Fibroblast of lung (primary cell): ENCODE measurements at regions not wholly inside any gene's neighbourhood (a gene's known extent, or its start where the extent isn't known, plus 50 kb on each side); places are given as distances from the start of the nearest gene placed in this dataset.

Source experiments
- DNase-seq, 2 donors: peaks; one replicate each; pipeline versions ENCODE4 v3.0.0 to v3.0.0-alpha.2; 2010; ENCODE audit warnings: low read depth in 2 of 2
- H2AFZ ChIP-seq: 2 replicates; pipeline ENCODE4 v1.5.1; 2012; ENCODE audit warnings: low read length, control low read depth, inconsistent platforms
- H3K27ac ChIP-seq: 2 replicates; pipeline ENCODE4 v1.5.1; 2011; ENCODE audit warnings: low read length, control low read depth; ENCODE audit not compliant: insufficient read depth
- H3K27me3 ChIP-seq: 2 replicates; pipeline ENCODE4 v1.5.1; 2011; ENCODE audit warnings: mild to moderate bottlenecking, low read length; ENCODE audit not compliant: control insufficient read depth, insufficient read depth
- H3K36me3 ChIP-seq: 2 replicates; pipeline ENCODE4 v1.5.1; 2011; ENCODE audit warnings: low read length; ENCODE audit not compliant: control insufficient read depth, insufficient read depth
- H3K4me1 ChIP-seq: 2 replicates; pipeline ENCODE4 v1.5.1; 2011; ENCODE audit warnings: low read length; ENCODE audit not compliant: control insufficient read depth, insufficient read depth; ENCODE audit errors: extremely low read depth
- H3K4me2 ChIP-seq: 2 replicates; pipeline ENCODE4 v1.5.1; 2011; ENCODE audit warnings: low read length, control low read depth; ENCODE audit not compliant: insufficient read depth; ENCODE audit errors: extremely low read depth
- H3K4me3 ChIP-seq, 4 experiments: fragments of 200-600 bp in 1 of 4; sonication (generic) in 1 of 4; replicated peaks in 1 of 4; 2 replicates each; pipeline ENCODE4 v1.5.1; 2011 to 2016; ENCODE audit warnings: low read length in 4 of 4, low read depth in 3 of 4, mild to moderate bottlenecking in 3 of 4, control low read depth in 2 of 4, inconsistent platforms in 1 of 4, mixed read lengths in 1 of 4; ENCODE audit not compliant: insufficient read depth in 1 of 4; ENCODE audit errors: control extremely low read depth in 1 of 4
- H3K79me2 ChIP-seq: 2 replicates; pipeline ENCODE4 v1.5.1; 2012; ENCODE audit warnings: mild to moderate bottlenecking, low read length, inconsistent platforms; ENCODE audit not compliant: control insufficient read depth, insufficient read depth
- H3K9ac ChIP-seq: 2 replicates; pipeline ENCODE4 v1.5.1; 2011; ENCODE audit warnings: mild to moderate bottlenecking, low read length, control low read depth; ENCODE audit not compliant: insufficient read depth
- H3K9me3 ChIP-seq: 2 replicates; pipeline ENCODE4 v1.5.1; 2012; ENCODE audit warnings: low read depth, low read length; ENCODE audit not compliant: control insufficient read depth, insufficient read depth
- H4K20me1 ChIP-seq: 2 replicates; pipeline ENCODE4 v1.5.1; 2011; ENCODE audit warnings: low read length; ENCODE audit not compliant: control insufficient read depth, insufficient read depth; ENCODE audit errors: extremely low read depth
- EZH2 ChIP-seq: IDR thresholded peaks from 2 replicates; pipeline ENCODE4 v1.5.1; 2012; ENCODE audit warnings: low read length, control low read depth, mild to moderate bottlenecking; ENCODE audit errors: missing control alignments
- TF ChIP-seq, protein P1 (sequence below), 2 donors: IDR thresholded peaks in 1 of 2; conservative IDR thresholded peaks in 1 of 2; 1 replicate in 1 of 2; 2 replicates in 1 of 2; pipeline ENCODE4 v1.5.1; 2011 to 2012; ENCODE audit warnings: low read length in 2 of 2, control low read depth in 1 of 2, inconsistent platforms in 1 of 2, low read depth in 1 of 2, mild to moderate bottlenecking in 1 of 2

DNA sequence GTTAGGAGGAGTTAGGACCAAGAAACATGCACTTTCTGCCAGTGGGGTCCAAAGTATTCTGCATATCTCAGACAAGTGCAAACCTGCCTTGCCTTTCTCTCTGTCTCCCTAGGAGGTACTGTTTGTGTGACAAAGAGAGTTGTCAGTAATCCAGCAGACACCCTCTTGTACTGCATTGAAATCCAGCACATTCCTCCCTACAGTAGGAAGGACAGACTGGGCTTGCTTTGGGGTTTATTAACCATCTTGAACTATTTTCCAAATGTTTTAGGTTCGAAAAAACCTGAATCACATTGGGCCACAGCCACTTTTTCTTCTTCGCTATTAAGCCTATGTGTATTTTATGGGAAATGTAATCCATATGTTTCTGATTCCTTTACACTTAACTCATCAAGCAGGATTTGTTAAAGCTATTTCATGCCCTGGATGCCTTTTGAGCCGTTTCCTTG lies 204.2 kb upstream of the KCNJ16 start:
- peak; percentile 69 to 76 for DNase-seq
- Histone ChIP-seq H3K4me1 (peaks cover 15% of the 10 kb centered on the region), H3K79me2 (no peaks in the 10 kb centered on the region), H2AFZ (no peak overlapping the region), H3K9me3 (no peaks in the 10 kb centered on the region), H3K4me3 (no peak overlapping the region), H4K20me1 (no peaks in the 10 kb centered on the region), H3K27ac (peak overlapping the region; percentile 15), H3K36me3 (no peaks in the 10 kb centered on the region), H3K4me2 (peak overlapping the region; percentile 30), H3K27me3 (no peaks in the 10 kb centered on the region), H3K9ac (no peak overlapping the region)
- TF ChIP-seq, protein P1, sequence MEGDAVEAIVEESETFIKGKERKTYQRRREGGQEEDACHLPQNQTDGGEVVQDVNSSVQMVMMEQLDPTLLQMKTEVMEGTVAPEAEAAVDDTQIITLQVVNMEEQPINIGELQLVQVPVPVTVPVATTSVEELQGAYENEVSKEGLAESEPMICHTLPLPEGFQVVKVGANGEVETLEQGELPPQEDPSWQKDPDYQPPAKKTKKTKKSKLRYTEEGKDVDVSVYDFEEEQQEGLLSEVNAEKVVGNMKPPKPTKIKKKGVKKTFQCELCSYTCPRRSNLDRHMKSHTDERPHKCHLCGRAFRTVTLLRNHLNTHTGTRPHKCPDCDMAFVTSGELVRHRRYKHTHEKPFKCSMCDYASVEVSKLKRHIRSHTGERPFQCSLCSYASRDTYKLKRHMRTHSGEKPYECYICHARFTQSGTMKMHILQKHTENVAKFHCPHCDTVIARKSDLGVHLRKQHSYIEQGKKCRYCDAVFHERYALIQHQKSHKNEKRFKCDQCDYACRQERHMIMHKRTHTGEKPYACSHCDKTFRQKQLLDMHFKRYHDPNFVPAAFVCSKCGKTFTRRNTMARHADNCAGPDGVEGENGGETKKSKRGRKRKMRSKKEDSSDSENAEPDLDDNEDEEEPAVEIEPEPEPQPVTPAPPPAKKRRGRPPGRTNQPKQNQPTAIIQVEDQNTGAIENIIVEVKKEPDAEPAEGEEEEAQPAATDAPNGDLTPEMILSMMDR (conservative IDR thresholded peaks at IDR 0.05 in 1 of 2, IDR thresholded peaks at IDR 0.05 in 1 of 2; ENCODE audit: low read depth in 1 of 2, low read length in 2 of 2): no peak
- no peak for TF ChIP-seq EZH2

DNA sequence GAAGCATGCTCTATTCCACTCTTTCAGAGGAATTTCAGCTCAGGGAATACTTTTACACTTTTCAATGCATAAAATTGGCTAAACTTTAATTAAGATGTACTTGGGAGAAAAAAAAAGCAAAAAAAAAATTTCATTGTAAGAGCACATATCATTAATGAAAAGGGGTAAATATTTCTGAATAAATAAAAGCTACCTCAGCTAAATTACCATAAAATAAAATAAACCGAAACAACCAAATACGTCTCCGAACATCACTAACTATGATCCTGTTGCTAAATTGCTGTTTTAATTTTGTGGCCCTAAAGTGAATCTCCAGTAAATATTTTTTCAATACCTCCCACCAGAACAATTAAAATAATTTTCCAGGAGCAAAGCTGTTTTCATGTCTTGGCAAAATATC lies 203.7 kb upstream of the KCNJ16 start:
- Histone ChIP-seq H4K20me1 (no peaks in the 10 kb centered on the region), H3K4me1 (peaks cover 15% of the 10 kb centered on the region), H3K27me3 (no peaks in the 10 kb centered on the region), H3K4me2 (peak overlapping the region; percentile 30), H3K9ac (no peak overlapping the region), H2AFZ (no peak overlapping the region), H3K9me3 (no peaks in the 10 kb centered on the region), H3K79me2 (no peaks in the 10 kb centered on the region), H3K4me3 (no peak overlapping the region), H3K36me3 (no peaks in the 10 kb centered on the region), H3K27ac (no peak overlapping the region)
- TF ChIP-seq, protein P1 (conservative IDR thresholded peaks at IDR 0.05 in 1 of 2, IDR thresholded peaks at IDR 0.05 in 1 of 2; ENCODE audit: low read depth in 1 of 2, low read length in 2 of 2): no peak
- no peak for TF ChIP-seq EZH2
- DNase-seq: no peak

DNA sequence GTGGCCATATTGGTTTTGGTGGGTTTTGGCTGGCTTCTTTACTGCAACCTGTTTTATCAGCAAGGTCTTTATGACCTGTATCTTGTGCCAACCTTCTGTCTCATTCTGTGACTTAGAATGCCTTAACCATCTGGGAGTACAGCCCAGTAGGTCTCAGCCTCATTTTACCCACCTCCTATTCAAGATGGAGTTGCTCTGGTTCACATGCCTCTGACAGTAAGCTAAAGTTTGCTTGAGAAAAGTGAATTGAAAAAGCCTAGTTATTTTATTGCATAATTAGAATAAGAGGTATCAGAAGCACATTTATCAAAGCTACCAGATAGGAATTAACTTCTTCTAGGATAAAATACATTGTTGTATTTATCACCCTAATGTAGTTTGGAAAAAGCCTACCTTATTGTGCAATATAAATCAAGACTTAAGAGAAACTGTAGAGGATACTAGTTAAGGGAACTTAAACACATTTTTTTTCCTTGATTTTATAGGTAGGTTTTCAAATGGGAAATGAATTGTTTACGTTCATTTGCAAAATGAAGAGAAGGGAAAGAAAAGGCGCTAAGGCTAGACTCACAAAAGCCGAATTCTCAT lies 202.3 kb upstream of the KCNJ16 start:
- H4K20me1 ChIP-seq: no peaks in the 10 kb centered on the region
- H3K9ac ChIP-seq: no peak overlapping the region
- no peak overlapping the region for H3K4me3 ChIP-seq
- no peaks in the 10 kb centered on the region for H3K36me3 ChIP-seq
- no peaks in the 10 kb centered on the region for H3K79me2 ChIP-seq
- no peak for TF ChIP-seq EZH2
- TF ChIP-seq, protein P1 (conservative IDR thresholded peaks at IDR 0.05 in 1 of 2, IDR thresholded peaks at IDR 0.05 in 1 of 2; ENCODE audit: low read depth in 1 of 2, low read length in 2 of 2): no peak
- no peak overlapping the region for H3K4me2 ChIP-seq
- no peak overlapping the region for H3K27ac ChIP-seq
- no peaks in the 10 kb centered on the region for H3K9me3 ChIP-seq
- no peaks in the 10 kb centered on the region for H3K27me3 ChIP-seq
- DNase-seq: no peak
- peaks cover 15% of the 10 kb centered on the region for H3K4me1 ChIP-seq
- H2AFZ ChIP-seq: no peak overlapping the region
